MM.1S (cell line): ENCODE measurements at regions not wholly inside any gene's neighbourhood (a gene's known extent, or its start where the extent isn't known, plus 50 kb on each side); places are given as distances from the start of the nearest gene placed in this dataset.

ENCODE experiments used
- DNase-seq: peaks from one replicate; pipeline ENCODE4 v3.0.0-alpha.2; 2015
- H2AFZ ChIP-seq: fragments of 300-600 bp; sonication (generic); 2 replicates; pipeline ENCODE4 v1.6.0; 2016; ENCODE audit warnings: antibody characterized with exemption, low read length
- H3F3A ChIP-seq: fragments of 300-600 bp; sonication (generic); 2 replicates; pipeline ENCODE4 v1.6.1; 2016; ENCODE audit warnings: mild to moderate bottlenecking, antibody characterized with exemption, low read length, moderate library complexity, mixed read lengths; ENCODE audit not compliant: insufficient read depth
- H3K27ac ChIP-seq: fragments of 300-600 bp; sonication (generic); 2 replicates; pipeline ENCODE4 v1.5.1; 2016; ENCODE audit warnings: mild to moderate bottlenecking, low read length
- H3K27me3 ChIP-seq: fragments of 300-600 bp; sonication (generic); replicated peaks from 2 replicates; pipeline ENCODE4 v1.6.0; 2016; ENCODE audit warnings: low read length; ENCODE audit not compliant: insufficient read depth
- H3K36me3 ChIP-seq: fragments of 300-600 bp; sonication (generic); replicated peaks from 2 replicates; pipeline ENCODE4 v1.6.1; 2016; ENCODE audit warnings: mild to moderate bottlenecking, low read length, mixed read lengths; ENCODE audit not compliant: insufficient read depth
- H3K4me1 ChIP-seq: fragments of 300-600 bp; sonication (generic); 2 replicates; pipeline ENCODE4 v1.6.1; 2016; ENCODE audit warnings: low read length, mixed read lengths
- H3K4me2 ChIP-seq: fragments of 300-600 bp; sonication (generic); 2 replicates; pipeline ENCODE4 v1.6.0; 2016; ENCODE audit warnings: low read depth, low read length
- H3K4me3 ChIP-seq: fragments of 300-600 bp; sonication (generic); 2 replicates; pipeline ENCODE4 v1.5.1; 2016; ENCODE audit warnings: low read length, mixed read lengths
- H3K79me2 ChIP-seq: fragments of 300-600 bp; sonication (generic); 2 replicates; pipeline ENCODE4 v1.6.1; 2016; ENCODE audit warnings: mixed run types, low read length, mixed read lengths
- H3K9ac ChIP-seq: fragments of 300-600 bp; sonication (generic); 2 replicates; pipeline ENCODE4 v1.6.1; 2016; ENCODE audit warnings: low read length, mixed read lengths
- H3K9me2 ChIP-seq: fragments of 300-600 bp; sonication (generic); replicated peaks from 2 replicates; pipeline ENCODE4 v1.6.1; 2016; ENCODE audit warnings: mild to moderate bottlenecking, low read length, mixed read lengths; ENCODE audit not compliant: insufficient read depth
- H3K9me3 ChIP-seq: fragments of 300-600 bp; sonication (generic); replicated peaks from 2 replicates; pipeline ENCODE4 v1.6.1; 2016; ENCODE audit warnings: mild to moderate bottlenecking, low read length, mixed read lengths; ENCODE audit not compliant: insufficient read depth
- H4K20me1 ChIP-seq: fragments of 300-600 bp; sonication (generic); 2 replicates; pipeline ENCODE4 v1.6.1; 2016; ENCODE audit warnings: mild to moderate bottlenecking, low read length, moderate library complexity, mixed read lengths; ENCODE audit not compliant: insufficient read depth
- EZH2 ChIP-seq: fragments of 300-600 bp; sonication (generic); optimal IDR thresholded peaks from 2 replicates; pipeline ENCODE3; 2017; ENCODE audit warnings: low read depth, mild to moderate bottlenecking, antibody characterized with exemption, low read length, mixed read lengths
- EZH2phosphoT487 ChIP-seq: fragments of 300-600 bp; sonication (generic); IDR thresholded peaks from 2 replicates; pipeline ENCODE4 v1.6.1; 2018; ENCODE audit warnings: antibody characterized with exemption, low read length
- TF ChIP-seq, protein P1 (sequence below): fragments of 300-600 bp; sonication (generic); IDR thresholded peaks from 2 replicates; pipeline ENCODE4 v1.5.1; 2016; ENCODE audit warnings: antibody characterized with exemption, low read length, mixed read lengths

- H3K27ac ChIP-seq = no peak overlapping the region
Observed at GRCh38 chr3:153652076-153652475, 469.1 kb upstream of the ARHGEF26 start.

DNA sequence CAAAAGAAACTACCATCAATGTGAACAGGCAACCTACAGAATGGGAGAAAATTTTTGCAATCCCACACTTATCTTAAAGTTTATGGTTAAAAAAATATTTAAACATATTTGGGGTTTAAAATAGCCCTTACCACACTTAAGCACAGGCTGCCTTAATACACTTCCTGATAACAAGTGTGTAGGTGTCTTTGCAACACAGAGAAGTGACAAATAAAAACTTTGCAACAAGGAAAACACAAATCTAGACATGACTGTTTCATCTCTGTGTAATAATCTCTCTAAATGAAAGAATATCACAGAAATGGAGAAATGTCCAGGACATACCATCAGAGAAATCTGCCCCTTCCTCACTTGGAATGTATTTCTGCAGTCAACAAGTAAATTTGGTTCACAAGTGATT, 464.1 kb upstream of the ARHGEF26 start:
- H3K9ac ChIP-seq = no peak overlapping the region
- H3K79me2 ChIP-seq = no peaks in the 10 kb centered on the region
- no peaks in the 10 kb centered on the region for H3F3A ChIP-seq
- DNase-seq = no peak
- no peak overlapping the region for H3K4me2 ChIP-seq
- H4K20me1 ChIP-seq = no peaks in the 10 kb centered on the region
- no peak for TF ChIP-seq EZH2phosphoT487
- no peak for TF ChIP-seq EZH2
- TF ChIP-seq, protein P1, sequence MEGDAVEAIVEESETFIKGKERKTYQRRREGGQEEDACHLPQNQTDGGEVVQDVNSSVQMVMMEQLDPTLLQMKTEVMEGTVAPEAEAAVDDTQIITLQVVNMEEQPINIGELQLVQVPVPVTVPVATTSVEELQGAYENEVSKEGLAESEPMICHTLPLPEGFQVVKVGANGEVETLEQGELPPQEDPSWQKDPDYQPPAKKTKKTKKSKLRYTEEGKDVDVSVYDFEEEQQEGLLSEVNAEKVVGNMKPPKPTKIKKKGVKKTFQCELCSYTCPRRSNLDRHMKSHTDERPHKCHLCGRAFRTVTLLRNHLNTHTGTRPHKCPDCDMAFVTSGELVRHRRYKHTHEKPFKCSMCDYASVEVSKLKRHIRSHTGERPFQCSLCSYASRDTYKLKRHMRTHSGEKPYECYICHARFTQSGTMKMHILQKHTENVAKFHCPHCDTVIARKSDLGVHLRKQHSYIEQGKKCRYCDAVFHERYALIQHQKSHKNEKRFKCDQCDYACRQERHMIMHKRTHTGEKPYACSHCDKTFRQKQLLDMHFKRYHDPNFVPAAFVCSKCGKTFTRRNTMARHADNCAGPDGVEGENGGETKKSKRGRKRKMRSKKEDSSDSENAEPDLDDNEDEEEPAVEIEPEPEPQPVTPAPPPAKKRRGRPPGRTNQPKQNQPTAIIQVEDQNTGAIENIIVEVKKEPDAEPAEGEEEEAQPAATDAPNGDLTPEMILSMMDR = no peak
- H3K9me3 ChIP-seq = no peaks in the 10 kb centered on the region
- no peak overlapping the region for H3K4me3 ChIP-seq
- no peak overlapping the region for H3K27ac ChIP-seq
- no peak overlapping the region for H2AFZ ChIP-seq
- H3K9me2 ChIP-seq = no peaks in the 10 kb centered on the region
- no peaks in the 10 kb centered on the region for H3K36me3 ChIP-seq
- H3K27me3 ChIP-seq = no peaks in the 10 kb centered on the region
- H3K4me1 ChIP-seq = no peaks in the 10 kb centered on the region

More at GRCh38 chr3:153652076-153652475, 469.1 kb upstream of the ARHGEF26 start:
- H3F3A ChIP-seq = no peaks in the 10 kb centered on the region
- H3K9me2 ChIP-seq = no peaks in the 10 kb centered on the region
- no peaks in the 10 kb centered on the region for H3K36me3 ChIP-seq
- no peak for DNase-seq
- H3K9me3 ChIP-seq = no peaks in the 10 kb centered on the region
- no peaks in the 10 kb centered on the region for H4K20me1 ChIP-seq
- no peak overlapping the region for H3K4me3 ChIP-seq
- no peaks in the 10 kb centered on the region for H3K27me3 ChIP-seq
- H2AFZ ChIP-seq = no peak overlapping the region
- H3K4me1 ChIP-seq = no peaks in the 10 kb centered on the region
- no peak overlapping the region for H3K9ac ChIP-seq
- H3K79me2 ChIP-seq = no peaks in the 10 kb centered on the region
- no peak for TF ChIP-seq EZH2
- TF ChIP-seq, protein P1 = no peak
- no peak for TF ChIP-seq EZH2phosphoT487
- H3K4me2 ChIP-seq = no peak overlapping the region

- H3K27ac ChIP-seq = no peak overlapping the region
- H2AFZ ChIP-seq = no peak overlapping the region
- H3K36me3 ChIP-seq = no peaks in the 10 kb centered on the region
- H3K79me2 ChIP-seq = no peaks in the 10 kb centered on the region
- no peak overlapping the region for H3K4me3 ChIP-seq
- H3K9me3 ChIP-seq = no peaks in the 10 kb centered on the region
- TF ChIP-seq EZH2phosphoT487 (no peak), EZH2 (no peak)
- DNase-seq = no peak
- no peak overlapping the region for H3K9ac ChIP-seq
- H3K9me2 ChIP-seq = no peaks in the 10 kb centered on the region
- H3F3A ChIP-seq = no peaks in the 10 kb centered on the region
- H3K27me3 ChIP-seq = no peaks in the 10 kb centered on the region
- H3K4me1 ChIP-seq = no peaks in the 10 kb centered on the region
- no peaks in the 10 kb centered on the region for H4K20me1 ChIP-seq
- H3K4me2 ChIP-seq = no peak overlapping the region
Observed at GRCh38 chr3:153657461-153657860, 463.7 kb upstream of the ARHGEF26 start.

DNA sequence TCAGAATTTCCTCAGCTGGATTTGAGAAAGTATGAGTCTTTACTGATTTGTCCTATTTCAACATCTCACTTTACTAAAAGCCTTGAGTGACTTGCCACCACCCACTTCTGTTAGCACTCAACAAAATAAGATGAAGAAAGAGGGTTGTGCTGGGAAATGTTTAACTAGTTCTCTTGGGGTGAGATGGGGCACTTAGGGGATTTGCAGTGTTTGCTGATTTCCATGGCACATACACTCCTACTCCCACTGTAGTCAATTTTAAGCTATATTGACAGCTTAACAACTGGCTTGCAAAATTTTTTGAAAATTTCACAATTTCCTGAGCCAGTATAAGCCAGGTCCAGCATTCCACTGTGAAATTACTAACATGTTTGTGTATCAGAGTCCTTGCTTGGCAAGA, 463.1 kb upstream of the ARHGEF26 start:
- no peak overlapping the region for H3K27ac ChIP-seq
- no peak overlapping the region for H3K4me2 ChIP-seq
- TF ChIP-seq EZH2phosphoT487 = no peak
- TF ChIP-seq, protein P1 = no peak
- TF ChIP-seq EZH2 = no peak
- no peak overlapping the region for H3K9ac ChIP-seq
- no peaks in the 10 kb centered on the region for H3K27me3 ChIP-seq
- H3K4me1 ChIP-seq = no peaks in the 10 kb centered on the region
- no peaks in the 10 kb centered on the region for H3F3A ChIP-seq
- H3K9me3 ChIP-seq = no peaks in the 10 kb centered on the region
- no peaks in the 10 kb centered on the region for H3K36me3 ChIP-seq
- H3K79me2 ChIP-seq = no peaks in the 10 kb centered on the region
- H3K9me2 ChIP-seq = no peaks in the 10 kb centered on the region
- no peaks in the 10 kb centered on the region for H4K20me1 ChIP-seq
- DNase-seq = no peak
- no peak overlapping the region for H3K4me3 ChIP-seq
- H2AFZ ChIP-seq = no peak overlapping the region
